Epithelial cell of prostate (primary cell): ENCODE measurements at regions not wholly inside any gene's neighbourhood (a gene's known extent, or its start where the extent isn't known, plus 50 kb on each side); places are given as distances from the start of the nearest gene placed in this dataset.

Source experiments
- DNase-seq: peaks from one replicate; pipeline ENCODE4 v3.0.0-alpha.2; 2011; ENCODE audit warnings: low read depth, low spot score
- H3K27ac ChIP-seq: fragments of 450-650 bp; 2 replicates; pipeline ENCODE4 v1.5.1; 2017; ENCODE audit warnings: mild to moderate bottlenecking

DNA sequence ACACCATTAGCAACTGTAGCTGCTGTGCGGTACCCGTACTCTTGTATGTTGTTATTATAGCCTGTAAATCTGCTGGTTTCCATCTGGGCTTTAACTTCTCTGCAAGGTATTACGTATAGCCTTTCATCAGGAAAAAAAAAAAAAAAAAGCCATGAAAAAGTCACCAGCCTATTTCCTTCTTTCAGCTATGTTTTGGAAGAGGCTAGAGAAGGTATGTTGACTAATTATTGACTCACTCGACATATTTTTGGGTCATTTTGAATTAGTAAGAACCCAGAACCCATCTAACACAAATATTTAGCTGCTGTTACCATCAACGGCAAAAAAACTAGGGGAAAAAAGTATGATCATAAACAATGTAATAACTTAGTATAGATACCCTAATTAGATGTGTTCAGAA lies 1395.6 kb downstream of the SUCLG1 start:
- H3K27ac ChIP-seq = no peak overlapping the region
- no peak for DNase-seq

DNA sequence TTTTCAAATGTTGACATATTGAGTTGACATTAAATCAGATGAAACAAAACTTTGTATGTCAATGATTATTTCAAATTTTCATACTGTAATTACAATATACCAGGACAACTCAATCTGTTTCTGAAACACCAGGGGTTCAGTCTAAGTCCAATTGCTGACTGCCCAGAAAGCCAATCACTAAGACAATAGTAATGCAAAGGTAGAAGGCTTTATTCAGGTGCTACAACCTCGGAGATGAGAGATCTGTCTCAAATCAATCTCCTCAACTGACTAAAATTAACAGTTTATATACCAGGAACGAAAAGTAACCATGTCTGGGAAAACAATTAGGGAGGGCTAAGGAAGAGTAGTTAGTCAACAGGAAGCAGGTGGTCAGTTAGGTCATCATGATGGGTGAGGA lies 1400.4 kb downstream of the SUCLG1 start:
- H3K27ac ChIP-seq = no peak overlapping the region
- no peak for DNase-seq

GRCh38 chr2:83055376-83056010 lies 1403.6 kb downstream of the SUCLG1 start:
- peak; percentile 43 for DNase-seq

DNA sequence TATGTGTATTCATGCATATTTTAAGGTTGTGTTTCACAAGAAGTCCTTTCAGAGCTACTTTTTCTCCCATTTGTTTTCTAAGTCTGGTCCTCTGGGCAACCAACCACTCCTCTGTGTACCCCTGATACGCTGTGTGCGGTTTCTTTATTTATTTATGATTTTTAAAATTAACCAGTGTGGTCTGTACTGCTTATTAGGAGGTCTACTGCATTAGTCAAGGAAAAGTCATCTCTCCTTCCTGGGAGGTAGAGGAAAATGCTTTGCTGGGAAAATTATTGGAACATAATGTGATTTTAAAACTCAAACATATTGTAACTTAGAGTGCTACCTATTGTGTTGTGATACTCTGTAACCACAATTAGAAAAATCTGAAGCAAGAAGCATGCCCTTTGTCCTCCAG lies 1404.3 kb downstream of the SUCLG1 start:
- DNase-seq = no peak
- H3K27ac ChIP-seq = peak overlapping the region; percentile 67

More at GRCh38 chr2:83055376-83056010, 1403.6 kb downstream of the SUCLG1 start:
- peak overlapping the region; percentile 67 for H3K27ac ChIP-seq

GRCh38 chr2:83051538-83052170 lies 1407.4 kb downstream of the SUCLG1 start:
- H3K27ac ChIP-seq = no peak overlapping the region
- DNase-seq = no peak

GRCh38 chr2:83042053-83042452 lies 1417.0 kb downstream of the SUCLG1 start:
- no peak overlapping the region for H3K27ac ChIP-seq
- DNase-seq = no peak

DNA sequence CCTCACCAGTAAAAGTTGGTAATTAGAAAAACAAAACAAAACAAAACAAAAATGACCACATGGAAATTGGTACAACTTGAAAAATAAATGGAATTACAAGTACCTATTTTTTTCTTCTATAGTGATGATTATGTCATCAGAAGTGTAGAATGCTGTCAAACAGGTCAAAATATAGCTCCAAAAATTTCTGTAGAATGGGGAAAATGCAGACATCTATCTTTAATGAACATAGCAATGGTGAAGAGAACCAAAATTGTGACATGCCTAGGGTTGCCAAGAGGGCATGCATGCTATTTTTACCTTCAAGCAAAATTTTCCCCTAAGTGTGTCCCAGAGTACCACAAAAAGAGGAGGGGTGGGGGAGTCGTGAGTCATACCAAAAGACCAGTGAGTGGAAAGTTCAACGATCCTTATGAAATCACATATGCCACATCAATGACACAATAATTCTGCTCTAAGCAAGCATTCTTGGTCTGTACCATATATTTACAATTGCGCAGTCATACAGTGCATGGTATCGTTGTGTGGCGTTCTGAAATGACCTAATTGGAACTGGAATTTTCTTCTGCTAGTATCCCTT lies 1436.4 kb downstream of the SUCLG1 start:
- DNase-seq = no peak
- no peak overlapping the region for H3K27ac ChIP-seq

- peak; percentile 49 for DNase-seq
- H3K27ac ChIP-seq = peak overlapping the region; percentile 87
These were observed 1441.6 kb downstream of the SUCLG1 start for GRCh38 chr2:83017366-83018090.

DNA sequence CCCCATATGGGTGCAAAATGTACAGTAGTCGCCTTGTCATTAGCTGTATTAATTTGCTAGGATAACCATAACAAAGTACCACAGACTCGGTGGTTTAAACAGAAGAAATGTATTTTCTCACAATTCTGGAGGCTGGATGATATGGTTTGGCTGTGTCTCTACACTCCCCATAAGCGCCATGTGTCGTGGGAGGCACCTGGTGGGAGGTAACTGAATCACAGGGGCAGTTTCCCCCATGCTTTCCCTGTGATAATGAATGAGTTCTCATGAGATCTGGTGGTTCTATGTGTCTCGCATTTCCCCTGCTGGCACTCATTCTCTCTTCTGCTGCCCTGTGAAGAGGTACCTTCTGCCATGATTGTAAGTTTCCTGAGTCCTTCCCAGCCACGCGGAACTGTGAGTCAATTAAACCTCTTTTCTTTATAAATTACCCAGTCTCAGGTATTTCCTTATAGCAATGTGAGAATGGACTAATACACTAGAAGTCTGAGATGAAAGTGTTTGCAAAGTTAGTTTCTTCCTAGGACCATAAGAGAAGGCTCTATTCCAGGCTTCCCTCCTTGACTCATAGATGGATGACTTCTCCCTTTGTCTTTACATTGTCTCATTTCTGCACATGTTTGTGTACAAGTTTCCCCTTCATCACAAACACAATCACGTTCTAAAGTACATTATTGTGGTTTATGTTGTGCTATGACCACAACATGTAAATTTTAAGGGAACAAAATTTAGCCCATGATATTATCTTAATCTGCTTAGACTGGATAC lies 1442.6 kb downstream of the SUCLG1 start:
- peak overlapping the region; percentile 87 for H3K27ac ChIP-seq
- DNase-seq = no peak

- no peak for DNase-seq
- peak overlapping the region; percentile 87 for H3K27ac ChIP-seq
These were observed 1443.2 kb downstream of the SUCLG1 start for GRCh38 chr2:83015900-83016299.

- no peak overlapping the region for H3K27ac ChIP-seq
- no peak for DNase-seq
These were observed 1443.9 kb downstream of the SUCLG1 start for GRCh38 chr2:83015035-83015715.

DNA sequence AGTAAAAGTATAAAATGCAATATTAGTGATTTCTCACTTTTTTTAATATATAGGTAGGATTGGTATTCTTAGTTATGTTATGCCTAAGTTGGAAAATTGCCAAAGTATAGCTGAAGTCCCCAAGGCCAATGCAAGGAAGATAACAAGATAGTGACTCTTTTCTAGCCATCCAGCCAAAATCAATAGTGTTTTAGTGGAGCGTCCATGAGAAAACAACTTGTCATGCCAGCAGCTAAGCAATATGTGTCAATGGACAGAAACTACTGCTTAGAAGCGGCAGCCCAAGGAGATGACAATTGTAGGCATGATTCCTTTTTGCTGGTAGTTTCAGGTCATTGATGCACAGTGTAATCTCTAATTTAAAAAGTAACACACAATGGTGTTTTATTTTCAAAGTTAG lies 1444.6 kb downstream of the SUCLG1 start:
- no peak overlapping the region for H3K27ac ChIP-seq
- DNase-seq = no peak

DNA sequence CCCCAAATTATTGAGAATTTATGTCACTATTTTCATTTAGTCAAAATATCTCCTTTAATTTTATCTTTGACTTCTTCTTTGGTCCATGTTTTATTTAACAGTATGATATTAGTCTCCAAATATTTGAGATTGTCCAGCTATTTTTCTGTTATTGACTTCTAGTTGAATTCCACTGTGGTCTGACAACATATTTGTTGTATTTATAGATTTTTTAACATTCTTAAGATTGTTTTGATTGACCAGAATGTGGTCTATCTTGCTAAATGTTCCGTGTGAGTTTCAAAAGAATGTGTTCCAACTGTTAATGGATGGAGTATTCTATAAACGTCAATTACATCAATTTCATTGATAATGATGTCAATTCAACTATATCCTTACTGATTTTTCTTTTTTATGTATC lies 1452.1 kb downstream of the SUCLG1 start:
- no peak overlapping the region for H3K27ac ChIP-seq
- DNase-seq = no peak

DNA sequence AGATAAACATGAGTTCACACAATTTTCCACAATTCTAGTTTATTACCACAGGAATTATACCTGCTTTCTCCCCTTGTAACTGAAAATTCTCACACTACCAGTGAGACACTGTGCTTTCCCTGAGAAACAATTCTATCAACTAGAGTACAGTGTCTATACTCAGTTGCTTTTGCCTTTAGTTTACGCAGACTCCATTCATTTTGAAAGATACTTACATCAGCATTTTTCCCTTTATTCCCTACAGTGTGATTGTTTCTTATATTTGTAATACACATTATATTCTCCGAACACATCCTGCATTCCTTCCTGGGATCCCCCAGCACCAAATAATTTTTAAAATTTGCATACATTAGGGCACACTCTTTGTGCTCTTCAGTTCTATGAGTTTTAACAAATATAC lies 1455.5 kb downstream of the SUCLG1 start:
- no peak for DNase-seq
- no peak overlapping the region for H3K27ac ChIP-seq

DNA sequence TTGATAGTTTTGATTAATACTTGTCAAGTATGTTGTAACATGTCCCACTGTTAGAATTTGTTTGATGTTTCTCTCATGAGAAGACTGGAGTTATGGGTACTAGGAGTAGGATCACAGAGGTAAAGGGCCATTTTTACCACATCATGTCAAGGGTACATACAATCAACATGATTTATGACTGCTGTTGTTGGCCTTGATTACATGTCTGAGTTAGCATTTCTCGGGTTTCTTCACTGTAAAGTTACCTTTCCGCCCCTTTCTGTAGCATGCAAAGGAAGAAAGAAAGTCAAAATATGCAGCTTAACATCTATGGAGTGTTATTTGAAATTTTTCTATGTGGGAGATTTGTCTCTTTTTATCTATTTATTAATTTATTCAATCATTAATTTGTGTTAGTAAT lies 1456.4 kb downstream of the SUCLG1 start:
- H3K27ac ChIP-seq = no peak overlapping the region
- no peak for DNase-seq

DNA sequence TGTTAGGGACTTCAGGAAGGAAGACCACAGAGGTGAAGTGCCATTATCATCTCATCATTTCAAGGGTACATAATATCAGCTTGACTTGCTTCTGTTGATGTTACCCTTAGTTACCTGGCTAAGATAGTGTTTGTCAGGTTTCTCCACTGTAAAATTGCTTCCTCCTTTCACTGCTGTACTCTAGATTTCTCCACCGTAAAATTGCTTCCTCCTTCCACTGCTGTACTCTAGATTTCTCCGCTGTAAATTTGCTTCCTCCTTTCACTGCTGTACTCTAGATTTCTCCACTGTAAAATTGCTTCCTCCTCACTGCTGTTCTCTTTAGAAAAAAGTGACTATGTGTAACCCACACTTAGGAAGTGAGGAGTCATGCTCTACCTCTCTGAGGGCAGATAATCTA lies 1460.3 kb downstream of the SUCLG1 start:
- DNase-seq = no peak
- H3K27ac ChIP-seq = no peak overlapping the region

- DNase-seq = no peak
- H3K27ac ChIP-seq = peak overlapping the region; percentile 13
These were observed 1462.9 kb downstream of the SUCLG1 start for GRCh38 chr2:82996217-82996616.

DNA sequence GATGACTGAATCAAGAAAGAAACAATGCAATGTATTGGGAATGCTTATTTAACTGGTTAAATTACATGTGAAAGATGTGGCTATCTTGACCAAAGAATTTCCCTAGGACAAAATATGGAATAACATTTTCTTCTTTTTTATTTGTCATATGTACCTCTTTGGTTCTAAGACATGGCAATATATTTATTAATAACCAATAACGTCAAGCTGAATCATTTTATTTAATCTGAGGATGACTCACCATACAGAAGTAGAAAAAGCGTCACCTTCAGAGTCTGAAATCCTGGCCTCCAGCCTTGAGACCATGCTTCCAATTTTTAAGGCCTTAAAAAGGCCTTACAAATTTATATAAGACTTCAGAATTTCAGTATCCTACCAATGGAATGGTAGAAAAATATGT lies 1464.9 kb downstream of the SUCLG1 start:
- peak; percentile 26 for DNase-seq
- peak overlapping the region; percentile 92 for H3K27ac ChIP-seq

DNA sequence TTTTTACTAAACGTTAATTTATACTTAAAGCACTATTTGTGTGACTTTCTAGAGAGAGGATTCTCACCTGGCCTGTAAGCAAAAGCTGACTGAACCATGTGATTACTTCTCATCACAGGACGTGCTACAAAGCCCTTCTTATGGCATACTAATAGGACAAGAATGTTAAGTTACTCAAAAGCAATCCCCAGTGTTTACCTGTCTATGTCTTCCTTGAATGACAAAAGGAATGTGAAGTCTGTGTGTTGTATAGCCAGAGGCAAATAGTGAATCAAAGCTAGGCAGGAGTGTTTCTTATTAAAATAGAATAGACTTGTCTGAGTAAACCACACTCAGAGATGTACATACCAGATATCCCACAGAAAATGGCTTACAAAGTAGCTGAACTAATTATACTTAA lies 1465.5 kb downstream of the SUCLG1 start:
- H3K27ac ChIP-seq = peak overlapping the region; percentile 92
- DNase-seq = peak; percentile 98

GRCh38 chr2:82992968-82993367 lies 1466.1 kb downstream of the SUCLG1 start:
- DNase-seq = no peak
- peak overlapping the region; percentile 92 for H3K27ac ChIP-seq
